ENCODE measurements at regions not wholly inside any gene's neighbourhood (a gene's known extent, or its start where the extent isn't known, plus 50 kb on each side); places are given as distances from the start of the nearest gene placed in this dataset.

- Histone ChIP-seq H3K27me3 (ENCODE audit: insufficient read depth, low read depth, low read length) (no peaks in the 10 kb centered on the region), H3K36me3 (ENCODE audit: insufficient read depth, low read length) (no peaks in the 10 kb centered on the region), H3K79me2 (replicated peaks; ENCODE audit: insufficient read depth, low read length) (no peaks in the 10 kb centered on the region), H3K9ac (ENCODE audit: low read length) (no peak overlapping the region), H3F3A (ENCODE audit: insufficient read depth, low read length, poor library complexity, severe bottlenecking) (no peaks in the 10 kb centered on the region), H3K4me2 (ENCODE audit: low read length) (no peak overlapping the region), H3K9me2 (ENCODE audit: insufficient read depth, low read length) (no peaks in the 10 kb centered on the region), H3K27ac (ENCODE audit: low read length) (no peak overlapping the region), H4K20me1 (ENCODE audit: insufficient read depth) (no peaks in the 10 kb centered on the region), H3K9me3 (ENCODE audit: low read length) (no peaks in the 10 kb centered on the region), H3K4me3 (ENCODE audit: low read length) (no peak overlapping the region), H2AFZ (ENCODE audit: low read depth, low read length) (no peak overlapping the region)
- no peak for TF ChIP-seq CTCF (IDR thresholded peaks at IDR 0.05; ENCODE audit: poor library complexity, severe bottlenecking)
- no peak for TF ChIP-seq POLR2AphosphoS5 (IDR thresholded peaks at IDR 0.05)
- no peak for TF ChIP-seq RAD21 (conservative IDR thresholded peaks at IDR 0.05)
- TF ChIP-seq SMC3 (conservative IDR thresholded peaks at IDR 0.05; ENCODE audit: poor library complexity) = no peak
- no peak for TF ChIP-seq MXI1 (conservative IDR thresholded peaks at IDR 0.05; ENCODE audit: poor library complexity, severe bottlenecking)
- TF ChIP-seq TAF1 (IDR thresholded peaks at IDR 0.05; ENCODE audit: low read depth) = no peak
- TF ChIP-seq REST (IDR thresholded peaks at IDR 0.05; ENCODE audit: borderline replicate concordance) = no peak
- TF ChIP-seq EP300 (conservative IDR thresholded peaks at IDR 0.05; ENCODE audit: poor library complexity, severe bottlenecking) = no peak
- TF ChIP-seq EZH2 (IDR thresholded peaks at IDR 0.05; ENCODE audit: borderline replicate concordance, insufficient read depth, low read length, poor library complexity, severe bottlenecking) = no peak
Observed at GRCh38 chr6:45773906-45774305, 241.8 kb downstream of the CLIC5 start.

GRCh38 chr6:45772886-45773495 is 242.7 kb downstream of the CLIC5 start:
- Histone ChIP-seq H3K9ac (ENCODE audit: low read length) (no peak overlapping the region), H3K9me3 (ENCODE audit: low read length) (no peaks in the 10 kb centered on the region), H3K27ac (ENCODE audit: low read length) (no peak overlapping the region), H3K79me2 (replicated peaks; ENCODE audit: insufficient read depth, low read length) (no peaks in the 10 kb centered on the region), H4K20me1 (ENCODE audit: insufficient read depth) (no peaks in the 10 kb centered on the region), H2AFZ (ENCODE audit: low read depth, low read length) (no peak overlapping the region), H3K4me3 (ENCODE audit: low read length) (no peak overlapping the region), H3K9me2 (ENCODE audit: insufficient read depth, low read length) (no peaks in the 10 kb centered on the region), H3F3A (ENCODE audit: insufficient read depth, low read length, poor library complexity, severe bottlenecking) (no peaks in the 10 kb centered on the region), H3K4me2 (ENCODE audit: low read length) (no peak overlapping the region), H3K27me3 (ENCODE audit: insufficient read depth, low read depth, low read length) (no peaks in the 10 kb centered on the region), H3K36me3 (ENCODE audit: insufficient read depth, low read length) (no peaks in the 10 kb centered on the region)
- TF ChIP-seq RAD21 (conservative IDR thresholded peaks at IDR 0.05) (no peak), MXI1 (conservative IDR thresholded peaks at IDR 0.05; ENCODE audit: poor library complexity, severe bottlenecking) (no peak), POLR2AphosphoS5 (IDR thresholded peaks at IDR 0.05) (no peak), EP300 (conservative IDR thresholded peaks at IDR 0.05; ENCODE audit: poor library complexity, severe bottlenecking) (no peak), REST (IDR thresholded peaks at IDR 0.05; ENCODE audit: borderline replicate concordance) (no peak), SMC3 (conservative IDR thresholded peaks at IDR 0.05; ENCODE audit: poor library complexity) (no peak)
